ENCODE measurements at regions not wholly inside any gene's neighbourhood (a gene's known extent, or its start where the extent isn't known, plus 50 kb on each side); places are given as distances from the start of the nearest gene placed in this dataset.
A peak's percentile ranks its signal among the peaks of the same experiment; 100 is the strongest.

DNA sequence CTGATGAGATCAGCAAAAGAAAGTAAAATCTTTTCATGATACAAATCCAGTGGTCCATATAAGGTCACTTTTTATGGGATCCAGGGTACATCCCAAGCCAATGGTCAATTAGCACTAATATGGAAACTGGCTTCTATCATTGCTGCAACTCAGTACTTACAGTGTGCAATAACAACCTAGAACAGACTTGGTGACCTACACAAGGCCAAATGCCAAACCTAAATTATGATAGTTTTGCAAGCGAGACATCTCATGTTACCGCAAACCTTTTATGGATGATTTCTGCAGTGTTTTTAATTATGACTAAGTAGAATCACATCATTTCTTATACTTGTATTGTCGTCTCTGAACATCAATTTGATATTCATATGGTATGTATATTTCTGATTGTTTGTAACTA is 583.5 kb upstream of the SEMA3D start:
- peak in 1 of 2 donors; percentile 6 for DNase-seq (ENCODE audit: low read depth in 2 of 2)
- H3K4me3 ChIP-seq (replicated peaks in 1 of 2; ENCODE audit: low read depth in 2 of 2, low read length in 2 of 2) = no peak overlapping the region
- TF ChIP-seq, protein P1, sequence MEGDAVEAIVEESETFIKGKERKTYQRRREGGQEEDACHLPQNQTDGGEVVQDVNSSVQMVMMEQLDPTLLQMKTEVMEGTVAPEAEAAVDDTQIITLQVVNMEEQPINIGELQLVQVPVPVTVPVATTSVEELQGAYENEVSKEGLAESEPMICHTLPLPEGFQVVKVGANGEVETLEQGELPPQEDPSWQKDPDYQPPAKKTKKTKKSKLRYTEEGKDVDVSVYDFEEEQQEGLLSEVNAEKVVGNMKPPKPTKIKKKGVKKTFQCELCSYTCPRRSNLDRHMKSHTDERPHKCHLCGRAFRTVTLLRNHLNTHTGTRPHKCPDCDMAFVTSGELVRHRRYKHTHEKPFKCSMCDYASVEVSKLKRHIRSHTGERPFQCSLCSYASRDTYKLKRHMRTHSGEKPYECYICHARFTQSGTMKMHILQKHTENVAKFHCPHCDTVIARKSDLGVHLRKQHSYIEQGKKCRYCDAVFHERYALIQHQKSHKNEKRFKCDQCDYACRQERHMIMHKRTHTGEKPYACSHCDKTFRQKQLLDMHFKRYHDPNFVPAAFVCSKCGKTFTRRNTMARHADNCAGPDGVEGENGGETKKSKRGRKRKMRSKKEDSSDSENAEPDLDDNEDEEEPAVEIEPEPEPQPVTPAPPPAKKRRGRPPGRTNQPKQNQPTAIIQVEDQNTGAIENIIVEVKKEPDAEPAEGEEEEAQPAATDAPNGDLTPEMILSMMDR (IDR thresholded peaks at IDR 0.05; ENCODE audit: low read depth, low read length) = no peak

DNA sequence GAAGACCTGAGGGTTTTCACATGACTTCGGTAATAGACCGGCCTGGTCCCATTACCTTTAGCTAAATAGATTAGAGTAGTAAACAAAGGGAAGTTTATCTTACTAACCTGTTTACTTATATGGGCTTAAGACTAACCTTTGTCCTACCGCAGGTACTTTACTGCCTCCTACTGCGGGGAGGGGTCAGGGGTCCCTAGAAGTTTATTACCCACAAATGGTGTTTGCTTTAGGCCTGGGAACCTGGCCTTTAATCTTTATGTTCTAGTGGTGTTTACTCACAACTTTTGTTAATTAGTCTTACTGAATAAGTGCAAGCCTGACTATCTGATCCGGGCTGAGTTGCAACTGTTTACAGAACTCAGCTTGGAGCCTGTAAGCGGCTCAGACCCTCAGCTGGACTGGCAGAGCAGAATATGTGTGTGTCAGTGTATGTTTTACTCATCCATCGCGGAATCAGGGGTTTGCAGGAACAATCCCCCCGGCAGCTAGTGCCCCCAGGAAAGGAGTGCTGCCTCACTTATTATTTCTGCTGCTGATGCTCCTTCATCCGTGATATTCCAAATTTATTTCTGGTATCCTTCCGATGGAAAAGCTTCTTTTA is 578.9 kb upstream of the SEMA3D start:
- TF ChIP-seq, protein P1 (IDR thresholded peaks at IDR 0.05; ENCODE audit: low read depth, low read length) = no peak
- no peak overlapping the region for H3K4me3 ChIP-seq (replicated peaks in 1 of 2; ENCODE audit: low read depth in 2 of 2, low read length in 2 of 2)

DNA sequence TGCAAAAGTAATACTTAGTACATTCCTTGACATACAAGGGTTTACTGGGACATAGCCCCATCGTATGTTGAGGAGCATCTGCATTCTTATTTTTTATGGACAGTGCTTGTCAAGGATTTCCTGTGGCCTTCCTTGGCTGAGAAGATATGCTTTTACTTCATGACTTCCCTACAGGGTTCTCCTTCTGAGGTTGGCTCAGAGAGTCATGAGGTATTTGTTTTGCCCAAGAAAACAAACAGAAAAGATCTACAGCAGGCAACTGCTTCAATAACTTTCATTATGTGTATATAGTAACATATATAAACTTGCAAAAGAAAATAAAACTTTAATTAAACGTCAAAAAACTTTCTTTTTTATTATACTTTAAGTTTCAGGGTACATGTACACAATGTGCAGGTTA is 577.2 kb upstream of the SEMA3D start:
- TF ChIP-seq, protein P1 (IDR thresholded peaks at IDR 0.05; ENCODE audit: low read depth, low read length) = no peak
- no peak for DNase-seq (ENCODE audit: low read depth in 2 of 2)
- no peak overlapping the region for H3K4me3 ChIP-seq (replicated peaks in 1 of 2; ENCODE audit: low read depth in 2 of 2, low read length in 2 of 2)

More for the DNA sequence above, 578.9 kb upstream of the SEMA3D start:
- DNase-seq (ENCODE audit: low read depth in 2 of 2) = no peak

DNA sequence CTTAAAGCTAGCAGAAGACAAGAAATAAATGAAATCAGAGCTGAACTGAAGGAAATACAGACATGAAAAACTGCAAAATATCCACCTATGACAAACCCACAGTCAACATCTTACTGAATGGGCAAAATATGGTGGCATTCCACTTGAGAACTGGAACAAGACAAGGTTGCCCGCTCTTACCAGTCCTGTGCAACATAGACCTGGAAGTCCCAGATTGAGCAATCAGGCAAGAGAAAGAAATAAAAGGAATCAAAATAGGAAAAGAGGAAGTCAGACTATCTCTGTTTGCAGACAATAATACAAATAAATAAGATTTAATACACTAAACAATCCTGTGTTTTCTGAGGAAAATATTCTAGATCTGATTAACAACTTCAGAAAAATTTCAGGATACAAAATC is 570.5 kb upstream of the SEMA3D start:
- TF ChIP-seq, protein P1 (IDR thresholded peaks at IDR 0.05; ENCODE audit: low read depth, low read length) = no peak
- no peak overlapping the region for H3K4me3 ChIP-seq (replicated peaks in 1 of 2; ENCODE audit: low read depth in 2 of 2, low read length in 2 of 2)
- no peak for DNase-seq (ENCODE audit: low read depth in 2 of 2)

DNA sequence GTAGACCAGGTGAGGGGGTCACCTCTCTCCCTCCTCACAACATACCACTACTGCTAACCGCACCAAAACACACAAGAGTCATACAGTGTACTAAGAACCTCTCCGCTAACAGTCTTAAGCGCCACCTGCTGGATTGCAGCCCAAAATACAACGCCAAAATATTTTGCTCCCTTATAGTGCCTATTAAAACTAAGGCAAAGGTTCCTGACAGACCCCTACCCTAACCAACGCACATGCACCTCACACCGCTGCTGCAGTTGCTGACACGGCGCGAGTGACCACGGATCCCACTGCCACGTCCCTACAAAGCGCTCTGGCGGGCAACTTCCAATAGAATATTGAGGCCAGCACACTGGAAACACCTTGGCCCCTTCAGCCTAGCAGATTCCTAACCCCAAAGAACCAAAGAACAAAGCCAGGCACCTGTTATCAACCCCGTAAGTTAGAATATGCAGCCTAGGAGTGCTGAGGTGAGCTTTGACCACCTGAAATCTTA is 563.6 kb upstream of the SEMA3D start:
- peak; percentile 49 to 61 for DNase-seq (ENCODE audit: low read depth in 2 of 2)
- TF ChIP-seq, protein P1 (IDR thresholded peaks at IDR 0.05; ENCODE audit: low read depth, low read length) = peak; percentile 65
- no peak overlapping the region for H3K4me3 ChIP-seq (replicated peaks in 1 of 2; ENCODE audit: low read depth in 2 of 2, low read length in 2 of 2)

DNA sequence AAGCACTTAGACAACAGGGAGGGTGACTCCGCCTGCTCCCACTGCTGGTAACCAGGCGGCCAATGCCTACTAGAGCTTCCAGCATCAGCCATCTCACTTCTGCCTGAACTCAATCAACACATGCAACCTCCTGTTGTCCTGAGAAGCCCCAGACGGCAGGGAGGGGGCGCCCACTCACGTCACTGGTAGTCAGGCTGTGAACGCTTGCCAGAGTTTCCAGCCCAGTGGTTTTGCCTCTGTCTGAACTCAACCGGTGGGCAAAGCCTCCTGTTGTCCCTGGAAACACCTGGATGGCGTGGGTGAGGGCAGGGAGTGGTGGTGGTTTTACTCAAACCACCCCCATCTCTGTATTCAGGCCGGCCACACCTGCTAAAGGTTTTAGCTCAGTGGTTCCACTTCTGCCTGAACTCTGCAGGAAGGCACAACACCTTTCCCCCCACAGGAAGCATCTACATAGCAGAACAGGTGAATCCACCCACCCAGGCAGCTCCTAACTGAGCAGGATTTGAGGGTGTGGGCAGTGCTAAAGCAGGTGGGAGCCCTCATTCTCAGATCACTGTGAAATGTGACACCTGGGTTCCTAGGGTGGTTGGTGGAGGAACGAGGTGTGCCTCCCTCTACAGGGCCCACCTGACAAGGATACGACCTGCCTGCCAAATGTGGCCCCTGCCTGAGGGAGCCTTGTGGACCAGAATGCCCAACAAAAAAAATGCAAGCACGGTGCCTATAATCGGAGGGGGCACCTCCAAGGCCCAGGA is 563.0 kb upstream of the SEMA3D start:
- DNase-seq (ENCODE audit: low read depth in 2 of 2) = no peak
- TF ChIP-seq, protein P1 (IDR thresholded peaks at IDR 0.05; ENCODE audit: low read depth, low read length) = no peak
- H3K4me3 ChIP-seq (replicated peaks in 1 of 2; ENCODE audit: low read depth in 2 of 2, low read length in 2 of 2) = no peak overlapping the region

Measured in cardiac fibroblast (primary cell).